Smooth muscle cell (in vitro differentiated cells): ENCODE measurements at regions not wholly inside any gene's neighbourhood (a gene's known extent, or its start where the extent isn't known, plus 50 kb on each side); places are given as distances from the start of the nearest gene placed in this dataset.
"Not testable (repeated sequence)": the region's sequence is repeated elsewhere in the genome, so short reads cannot be mapped to it uniquely, and the experiment has no call there.

ENCODE experiments used
- DNase-seq: peaks from one replicate; lab custom pipeline; 2025; ENCODE audit not compliant: unreplicated experiment; lab: John Stamatoyannopoulos, UW
- H2AFZ ChIP-seq: fragments of 200-600 bp; sonication (generic); 2 replicates; pipeline ENCODE4 v1.6.0; 2016; ENCODE audit warnings: antibody characterized with exemption, low read depth, mild to moderate bottlenecking
- H3F3A ChIP-seq: fragments of 200-600 bp; sonication (generic); 2 replicates; pipeline ENCODE4 v1.6.0; 2017; ENCODE audit warnings: antibody characterized with exemption, low read depth
- H3K27ac ChIP-seq: fragments of 200-600 bp; sonication (generic); 2 replicates; pipeline ENCODE4 v1.5.1; 2016; ENCODE audit warnings: low read depth, mild to moderate bottlenecking
- H3K27me3 ChIP-seq: fragments of 200-600 bp; sonication (generic); 2 replicates; pipeline ENCODE4 v1.6.1; 2016; ENCODE audit warnings: low read depth, mild to moderate bottlenecking
- H3K36me3 ChIP-seq: fragments of 200-600 bp; sonication (generic); 2 replicates; pipeline ENCODE4 v1.5.1; 2016; ENCODE audit warnings: low read depth
- H3K4me1 ChIP-seq: fragments of 200-600 bp; sonication (generic); 2 replicates; pipeline ENCODE4 v1.5.1; 2016; ENCODE audit warnings: low read depth
- H3K4me2 ChIP-seq: fragments of 200-600 bp; sonication (generic); 2 replicates; pipeline ENCODE4 v1.6.0; 2016; ENCODE audit warnings: mild to moderate bottlenecking
- H3K4me3 ChIP-seq: fragments of 200-600 bp; sonication (generic); 2 replicates; pipeline ENCODE4 v1.5.1; 2016; ENCODE audit warnings: mild to moderate bottlenecking
- H3K79me2 ChIP-seq: fragments of 200-600 bp; sonication (generic); 2 replicates; pipeline ENCODE4 v1.6.0; 2016; ENCODE audit warnings: low read depth, mild to moderate bottlenecking
- H3K9ac ChIP-seq: fragments of 200-600 bp; sonication (generic); 2 replicates; pipeline ENCODE4 v1.6.0; 2016; ENCODE audit warnings: low read depth
- H3K9me3 ChIP-seq: fragments of 200-600 bp; sonication (generic); replicated peaks from 2 replicates; pipeline ENCODE4 v1.5.1; 2016; ENCODE audit warnings: low read depth
- H4K20me1 ChIP-seq: fragments of 200-600 bp; sonication (generic); 2 replicates; pipeline ENCODE4 v1.6.0; 2016; ENCODE audit warnings: low read depth
- CTCF ChIP-seq: fragments of 200-600 bp; sonication (generic); IDR thresholded peaks from 2 replicates; pipeline ENCODE4 v1.5.1; 2017; ENCODE audit warnings: borderline replicate concordance, mild to moderate bottlenecking, antibody characterized with exemption; ENCODE audit not compliant: insufficient read depth, poor library complexity, severe bottlenecking
- WGBS: methylation state at CpG from one replicate; pipeline ENCODE4 v1.1.7; 2016; ENCODE audit warnings: low lambda C conversion rate; 5-methylcytosine and 5-hydroxymethylcytosine counted together

GRCh38 chr16:62738666-62739460 lies 702.6 kb upstream of the CDH8 start:
- 82% methylated on average over 3 of the region's 3 CpGs for WGBS
- no peak for TF ChIP-seq CTCF

GRCh38 chr16:62732092-62732491 lies 695.9 kb upstream of the CDH8 start:
- no peaks in the 10 kb centered on the region for H3K36me3 ChIP-seq
- no peaks in the 10 kb centered on the region for H3K4me1 ChIP-seq
- H3K79me2 ChIP-seq, result no peaks in the 10 kb centered on the region
- H4K20me1 ChIP-seq, result no peaks in the 10 kb centered on the region
- no peak overlapping the region for H2AFZ ChIP-seq
- no peaks in the 10 kb centered on the region for H3K9me3 ChIP-seq
- H3K27ac ChIP-seq, result no peak overlapping the region
- H3K9ac ChIP-seq, result no peak overlapping the region
- no peak for TF ChIP-seq CTCF
- DNase-seq, result no peak
- no peak overlapping the region for H3K4me3 ChIP-seq
- no peaks in the 10 kb centered on the region for H3F3A ChIP-seq
- H3K27me3 ChIP-seq, result no peaks in the 10 kb centered on the region
- no peak overlapping the region for H3K4me2 ChIP-seq

More at GRCh38 chr16:62738666-62739460, 702.6 kb upstream of the CDH8 start:
- no peaks in the 10 kb centered on the region for H3K27me3 ChIP-seq
- no peaks in the 10 kb centered on the region for H3F3A ChIP-seq
- H2AFZ ChIP-seq, result no peak overlapping the region
- H3K36me3 ChIP-seq, result no peaks in the 10 kb centered on the region
- no peak overlapping the region for H3K4me2 ChIP-seq
- DNase-seq, result no peak
- H3K4me1 ChIP-seq, result no peaks in the 10 kb centered on the region
- H3K27ac ChIP-seq, result no peak overlapping the region
- H3K9ac ChIP-seq, result no peak overlapping the region
- H3K9me3 ChIP-seq, result no peaks in the 10 kb centered on the region
- no peaks in the 10 kb centered on the region for H3K79me2 ChIP-seq
- H4K20me1 ChIP-seq, result no peaks in the 10 kb centered on the region
- H3K4me3 ChIP-seq, result no peak overlapping the region

DNA sequence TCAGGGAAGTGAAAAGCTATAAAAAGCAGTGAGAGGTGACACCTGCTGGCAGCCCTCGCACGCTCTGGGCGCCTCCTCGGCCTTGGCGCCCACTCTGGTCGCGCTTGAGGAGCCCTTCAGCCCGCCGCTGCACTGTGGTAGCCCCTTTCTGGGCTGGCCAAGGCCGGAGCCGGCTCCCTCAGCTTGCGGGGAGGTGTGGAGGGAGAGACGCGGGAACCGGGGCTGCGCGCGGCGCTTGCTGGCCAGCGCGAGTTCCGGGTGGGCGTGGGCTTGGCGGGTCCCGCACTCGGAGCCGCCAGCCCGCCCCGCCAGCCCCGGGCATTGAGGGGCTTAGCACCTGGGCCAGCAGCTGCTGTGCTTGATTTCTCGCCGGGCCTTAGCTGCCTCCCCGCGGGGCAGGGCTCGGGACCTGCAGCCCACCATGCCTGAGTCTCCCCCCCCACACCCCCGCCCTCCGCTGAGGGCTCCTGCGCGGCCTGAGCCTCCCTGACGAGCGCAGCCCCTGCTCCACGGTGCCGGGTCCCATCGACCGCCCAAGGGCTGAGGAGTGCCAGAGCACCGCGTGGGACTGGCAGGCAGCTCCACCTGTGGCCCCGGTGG lies 688.5 kb upstream of the CDH8 start:
- not testable (repeated sequence) for H3K9ac ChIP-seq, H4K20me1 ChIP-seq, H3K79me2 ChIP-seq, H3K4me3 ChIP-seq, H3K4me2 ChIP-seq, H2AFZ ChIP-seq, H3K27ac ChIP-seq, H3F3A ChIP-seq, H3K36me3 ChIP-seq, H3K27me3 ChIP-seq, H3K4me1 ChIP-seq, H3K9me3 ChIP-seq, DNase-seq
- WGBS, result 96% methylated on average over 40 of the region's 48 CpGs

- Histone ChIP-seq H4K20me1 (no peaks in the 10 kb centered on the region), H3K27ac (no peak overlapping the region), H3K36me3 (no peaks in the 10 kb centered on the region), H3K4me2 (no peak overlapping the region), H2AFZ (no peak overlapping the region), H3K9ac (no peak overlapping the region), H3K4me3 (no peak overlapping the region), H3K9me3 (no peaks in the 10 kb centered on the region), H3K79me2 (no peaks in the 10 kb centered on the region), H3F3A (no peaks in the 10 kb centered on the region), H3K4me1 (no peaks in the 10 kb centered on the region), H3K27me3 (no peaks in the 10 kb centered on the region)
- 78% methylated on average over 5 of the region's 5 CpGs for WGBS
- no peak for TF ChIP-seq CTCF
- DNase-seq, result no peak
These were observed 684.4 kb upstream of the CDH8 start for GRCh38 chr16:62720651-62721050.
